CD4-positive, alpha-beta T cell (primary cell): ENCODE measurements at regions not wholly inside any gene's neighbourhood (a gene's known extent, or its start where the extent isn't known, plus 50 kb on each side); places are given as distances from the start of the nearest gene placed in this dataset.
"Not testable (repeated sequence)": the region's sequence is repeated elsewhere in the genome, so short reads cannot be mapped to it uniquely, and the experiment has no call there.

Experiments
- ATAC-seq: fragments of 200-7000 bp; cut with Tn5 transposase; one replicate; pipeline ENCODE4 v1.10.0; 2022; ENCODE audit warnings: mild to moderate bottlenecking; ENCODE audit not compliant: poor library complexity
- CTCF ChIA-PET: fragments of 350-600 bp; sonication (Branson Sonifier 250); formaldehyde crosslinking; loops from one replicate; lab custom pipeline; 2021; ENCODE audit warnings: antibody characterized with exemption, inconsistent platforms; lab: Charles Lee
- POLR2A ChIA-PET: fragments of 350-600 bp; sonication (Branson Sonifier 250); formaldehyde crosslinking; loops from one replicate; lab custom pipeline; 2021; ENCODE audit warnings: antibody characterized with exemption, inconsistent platforms; lab: Charles Lee
- DNase-seq, 14 experiments: peaks; one replicate each; pipeline ENCODE4 v3.0.0-alpha.2; 2013 to 2020; ENCODE audit warnings: mixed read lengths in 2 of 14
- H3K27ac ChIP-seq, 2 donors: one replicate each; pipeline versions ENCODE4 v1.5.1 to v1.7.0; 2013; ENCODE audit warnings: low read length in 2 of 2, low read depth in 1 of 2, mild to moderate bottlenecking in 1 of 2
- H3K27me3 ChIP-seq, 2 experiments: 1 replicate in 1 of 2; 2 replicates in 1 of 2; pipeline versions ENCODE4 v1.6.1 to v1.7.0; 2013; ENCODE audit warnings: low read length in 2 of 2, control low read depth in 1 of 2, mild to moderate bottlenecking in 1 of 2, moderate library complexity in 1 of 2; ENCODE audit not compliant: insufficient read depth in 2 of 2, control insufficient read depth in 1 of 2
- H3K36me3 ChIP-seq: one replicate; pipeline ENCODE4 v1.6.1; 2013; ENCODE audit warnings: low read length, control low read depth; ENCODE audit not compliant: insufficient read depth
- H3K4me1 ChIP-seq: one replicate; pipeline ENCODE4 v1.6.1; 2013; ENCODE audit warnings: low read length, control low read depth; ENCODE audit not compliant: insufficient read depth
- H3K4me3 ChIP-seq: one replicate; pipeline ENCODE4 v1.5.1; 2013; ENCODE audit warnings: mild to moderate bottlenecking, low read length, moderate library complexity
- H3K9me3 ChIP-seq, 2 experiments: 1 replicate in 1 of 2; 2 replicates in 1 of 2; pipeline versions ENCODE4 v1.6.1 to v1.7.0; 2013; ENCODE audit warnings: low read length in 2 of 2, mild to moderate bottlenecking in 2 of 2, control low read depth in 1 of 2, moderate library complexity in 1 of 2; ENCODE audit not compliant: control insufficient read depth in 1 of 2, insufficient read depth in 1 of 2
- H3K27ac Mint-ChIP-seq: one replicate; pipeline ENCODE4 v1.8.0; 2020; ENCODE audit warnings: mixed read lengths
- H3K27me3 Mint-ChIP-seq: one replicate; pipeline ENCODE4 v1.8.0; 2021; ENCODE audit warnings: mixed read lengths
- H3K36me3 Mint-ChIP-seq: one replicate; pipeline ENCODE4 v1.8.0; 2021; ENCODE audit warnings: low read depth, mixed read lengths
- H3K4me1 Mint-ChIP-seq: one replicate; pipeline ENCODE4 v1.8.0; 2021; ENCODE audit warnings: low read depth, mixed read lengths
- H3K4me3 Mint-ChIP-seq: one replicate; pipeline ENCODE4 v1.8.0; 2020; ENCODE audit warnings: mild to moderate bottlenecking, mixed read lengths
- H3K9me3 Mint-ChIP-seq: one replicate; pipeline ENCODE4 v1.8.0; 2020; ENCODE audit warnings: mixed read lengths
- CTCF ChIP-seq: fragments of 200-600 bp; IDR thresholded peaks from one replicate; pipeline ENCODE4 v1.8.0; 2022; ENCODE audit warnings: antibody characterized with exemption, mild to moderate bottlenecking
- intact Hi-C, 2 experiments: fragments of 100-400 bp; cut with DNase I in 1 of 2; cut with micrococcal nuclease in 1 of 2; formaldehyde crosslinking; loops; one replicate each; pipeline versions ENCODE4 v1.15.1 to v1.9.0; 2023 to 2025; cut with DNase I, micrococcal nuclease

DNA sequence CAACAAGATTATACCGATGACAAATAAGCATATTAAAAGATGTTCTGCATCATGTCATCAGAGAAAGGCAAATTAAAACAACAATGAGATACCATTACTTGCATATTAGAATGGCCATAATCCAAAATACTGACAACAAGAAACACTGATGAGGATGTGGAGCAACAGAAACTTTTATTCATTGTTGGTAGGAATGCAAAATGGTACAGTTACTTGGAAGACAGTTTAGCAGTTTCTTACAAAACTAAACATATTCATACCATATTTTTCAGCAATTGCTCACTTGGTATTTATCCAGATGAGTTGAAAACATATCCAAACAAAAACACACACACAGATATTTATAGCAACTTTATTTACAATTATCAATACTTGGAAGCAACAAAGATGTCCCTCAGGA lies 160.9 kb upstream of the MME start:
- Histone ChIP-seq H3K27ac (no peak overlapping the region), H3K9me3 (peaks cover 8 to 9% of the 10 kb centered on the region in 2 experiments), H3K27me3 (no peaks in the 10 kb centered on the region), H3K4me3 (no peak overlapping the region), H3K4me1 (no peaks in the 10 kb centered on the region), H3K36me3 (no peaks in the 10 kb centered on the region)
- Mint-ChIP-seq H3K4me3 (no peak overlapping the region), H3K36me3 (no peaks in the 10 kb centered on the region), H3K4me1 (no peaks in the 10 kb centered on the region), H3K27me3 (no peaks in the 10 kb centered on the region), H3K9me3 (peaks cover 14% of the 10 kb centered on the region), H3K27ac (no peak overlapping the region)
- CTCF ChIA-PET: no interaction called here
- DNase-seq (no peak), ATAC-seq (no peak)
- no peak for TF ChIP-seq CTCF
- intact Hi-C loops: loop anchor here in 1 of 2 experiments (2.0 kb wide), 1 partner anchor 14 kb away; no protein-coding TSS in a partner anchor
- POLR2A ChIA-PET: no interaction called here

DNA sequence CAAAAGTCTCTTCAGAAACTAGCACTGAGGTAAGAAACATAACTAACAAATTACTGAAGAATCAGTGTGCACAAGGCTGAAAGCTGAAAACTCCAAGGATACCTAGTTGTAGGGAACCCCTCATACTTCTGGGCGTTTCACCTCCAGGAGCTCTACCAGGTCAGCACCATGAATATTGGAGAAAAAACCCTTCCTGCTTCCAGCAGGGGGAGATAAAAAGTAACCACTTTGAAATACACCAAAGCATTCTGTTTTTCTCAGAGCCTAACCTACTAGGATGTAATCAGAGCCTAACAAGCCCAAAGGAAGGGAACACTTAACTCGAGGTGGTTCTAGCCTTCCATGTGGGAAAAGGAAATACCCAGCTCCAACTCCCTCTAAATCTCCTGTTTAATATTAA lies 175.8 kb upstream of the MME start:
- POLR2A ChIA-PET: no interaction called here
- no peak for ATAC-seq
- intact Hi-C loops: no loop called here
- Histone ChIP-seq H3K27ac (no peak overlapping the region), H3K9me3 (no peaks in the 10 kb centered on the region), H3K4me3 (no peak overlapping the region), H3K36me3 (no peaks in the 10 kb centered on the region), H3K4me1 (no peaks in the 10 kb centered on the region), H3K27me3 (no peaks in the 10 kb centered on the region)
- H3K27ac Mint-ChIP-seq: no peak overlapping the region
- H3K9me3 Mint-ChIP-seq: peaks cover 2% of the 10 kb centered on the region
- H3K4me1 Mint-ChIP-seq: no peaks in the 10 kb centered on the region
- TF ChIP-seq CTCF: no peak
- no peaks in the 10 kb centered on the region for H3K27me3 Mint-ChIP-seq
- DNase-seq: no peak
- H3K36me3 Mint-ChIP-seq: no peaks in the 10 kb centered on the region
- CTCF ChIA-PET: no interaction called here
- H3K4me3 Mint-ChIP-seq: no peak overlapping the region

DNA sequence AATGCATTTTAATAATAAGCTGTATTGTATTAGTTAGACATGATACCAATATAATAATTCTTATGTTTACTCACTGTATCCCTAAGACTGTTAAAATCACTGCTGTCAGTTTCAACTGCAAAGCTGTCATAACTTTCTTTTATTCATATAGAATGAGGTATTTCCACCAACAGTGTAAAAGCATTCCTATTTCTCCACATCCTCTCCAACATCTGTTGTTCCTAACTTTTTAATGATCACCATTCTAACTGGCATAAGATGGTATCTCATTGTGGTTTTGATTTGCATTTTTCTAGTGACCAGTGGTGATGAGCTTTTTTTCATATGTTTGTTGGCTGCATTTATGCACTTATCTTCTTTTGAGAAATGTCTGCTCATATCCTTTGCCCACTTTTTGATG lies 177.6 kb upstream of the MME start:
- H3K27ac Mint-ChIP-seq, CTCF ChIA-PET, H3K4me1 Mint-ChIP-seq, H3K9me3 ChIP-seq, H3K27me3 Mint-ChIP-seq, intact Hi-C loops, DNase-seq, ATAC-seq, POLR2A ChIA-PET, H3K4me3 Mint-ChIP-seq, H3K36me3 ChIP-seq, H3K27ac ChIP-seq, H3K4me1 ChIP-seq, H3K27me3 ChIP-seq, H3K36me3 Mint-ChIP-seq, H3K4me3 ChIP-seq, H3K9me3 Mint-ChIP-seq: not testable (repeated sequence)

- ChIA-PET CTCF (no interaction called here), POLR2A (no interaction called here)
- no peak for TF ChIP-seq CTCF
- Mint-ChIP-seq H3K4me1 (no peaks in the 10 kb centered on the region), H3K4me3 (no peak overlapping the region), H3K36me3 (no peaks in the 10 kb centered on the region), H3K27ac (no peak overlapping the region), H3K9me3 (peaks cover 2% of the 10 kb centered on the region), H3K27me3 (no peaks in the 10 kb centered on the region)
- Histone ChIP-seq H3K4me1 (no peaks in the 10 kb centered on the region), H3K27me3 (no peaks in the 10 kb centered on the region), H3K4me3 (no peak overlapping the region), H3K27ac (no peak overlapping the region), H3K9me3 (no peaks in the 10 kb centered on the region), H3K36me3 (no peaks in the 10 kb centered on the region)
- ATAC-seq (no peak), DNase-seq (no peak)
- intact Hi-C loops: no loop called here
Observed at GRCh38 chr3:154901278-154901677, 178.8 kb upstream of the MME start.
